Vagina (tissue), 2 donors: ENCODE measurements at regions not wholly inside any gene's neighbourhood (a gene's known extent, or its start where the extent isn't known, plus 50 kb on each side); places are given as distances from the start of the nearest gene placed in this dataset.

ENCODE experiments used
- DNase-seq, 2 donors: peaks; one replicate each; pipeline ENCODE4 v3.0.0-alpha.2; 2017; ENCODE audit errors: extremely low spot score in 2 of 2
- H3K27ac ChIP-seq: fragments of 200-600 bp; sonication (generic); one replicate; pipeline ENCODE4 v1.5.1; 2019
- H3K27me3 ChIP-seq: fragments of 200-600 bp; sonication (generic); one replicate; pipeline ENCODE4 v1.5.1; 2019
- H3K36me3 ChIP-seq, 2 donors: fragments of 200-600 bp; sonication (generic); one replicate each; pipeline ENCODE4 v1.5.1; 2017 to 2019
- H3K4me1 ChIP-seq: fragments of 200-600 bp; sonication (generic); one replicate; pipeline ENCODE4 v1.5.1; 2019
- H3K4me3 ChIP-seq, 2 donors: fragments of 200-600 bp; sonication (generic); 1 replicate in 1 of 2; 2 replicates in 1 of 2; pipeline ENCODE4 v1.5.1; 2016 to 2019
- H3K9me3 ChIP-seq: fragments of 200-600 bp; sonication (generic); one replicate; pipeline ENCODE4 v1.5.1; 2019
- POLR2A ChIP-seq, 2 donors: fragments of 450-650 bp; IDR thresholded peaks; one replicate each; pipeline ENCODE4 v1.6.1; 2017; ENCODE audit warnings: antibody characterized with exemption in 2 of 2, mild to moderate bottlenecking in 2 of 2, moderate library complexity in 2 of 2
- POLR2AphosphoS5 ChIP-seq, 2 donors: sonication (generic); formaldehyde crosslinking; IDR thresholded peaks; one replicate each; pipeline ENCODE4 v1.9.0; 2017; ENCODE audit warnings: antibody characterized with exemption in 2 of 2, mild to moderate bottlenecking in 2 of 2, low read depth in 1 of 2; ENCODE audit not compliant: insufficient read depth in 1 of 2
- intact Hi-C: fragments of 100-400 bp; cut with DNase I; formaldehyde crosslinking; loops from one replicate; pipeline ENCODE4 v1.15.1; 2023
- TF ChIP-seq, protein P1 (sequence below), 3 experiments: fragments of 450-650 bp in 2 of 3; fragments of 200-600 bp in 1 of 3; sonication (generic) in 1 of 3; IDR thresholded peaks; one replicate each; pipeline ENCODE4 v1.5.1; 2017 to 2019; ENCODE audit warnings: antibody characterized with exemption in 3 of 3, mild to moderate bottlenecking in 2 of 3, moderate library complexity in 2 of 3

DNA sequence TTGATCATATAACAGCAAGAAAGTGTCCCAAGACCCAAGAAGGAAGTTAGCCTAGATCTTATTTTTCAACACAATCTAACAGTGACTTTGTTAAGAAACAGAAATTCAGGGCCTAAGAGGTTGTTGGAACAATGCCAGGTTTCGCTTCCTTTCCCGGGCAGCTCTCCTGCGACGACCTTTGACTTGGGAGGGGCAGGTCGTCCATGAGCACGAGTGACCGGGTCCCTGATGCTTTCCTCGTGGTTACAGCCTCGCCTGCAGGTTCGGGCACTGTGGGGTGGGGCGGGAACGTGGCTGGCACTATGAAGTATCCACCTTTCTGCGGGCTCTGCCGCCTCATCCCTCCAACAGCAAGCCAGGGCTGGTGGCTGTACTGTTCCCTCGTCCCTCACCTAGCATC, 90.1 kb upstream of the RGMA start:
- H3K36me3 ChIP-seq, result no peaks in the 10 kb centered on the region
- no peaks in the 10 kb centered on the region for H3K27me3 ChIP-seq
- H3K4me1 ChIP-seq, result peaks cover 9% of the 10 kb centered on the region
- H3K9me3 ChIP-seq, result no peaks in the 10 kb centered on the region
- no peak overlapping the region for H3K4me3 ChIP-seq
- DNase-seq, result no peak
- intact Hi-C loops, result no loop called here
- TF ChIP-seq POLR2AphosphoS5 (IDR thresholded peaks at IDR 0.05; ENCODE audit: insufficient read depth in 1 of 2, low read depth in 1 of 2) (no peak), POLR2A (IDR thresholded peaks at IDR 0.05) (no peak)
- TF ChIP-seq, protein P1, sequence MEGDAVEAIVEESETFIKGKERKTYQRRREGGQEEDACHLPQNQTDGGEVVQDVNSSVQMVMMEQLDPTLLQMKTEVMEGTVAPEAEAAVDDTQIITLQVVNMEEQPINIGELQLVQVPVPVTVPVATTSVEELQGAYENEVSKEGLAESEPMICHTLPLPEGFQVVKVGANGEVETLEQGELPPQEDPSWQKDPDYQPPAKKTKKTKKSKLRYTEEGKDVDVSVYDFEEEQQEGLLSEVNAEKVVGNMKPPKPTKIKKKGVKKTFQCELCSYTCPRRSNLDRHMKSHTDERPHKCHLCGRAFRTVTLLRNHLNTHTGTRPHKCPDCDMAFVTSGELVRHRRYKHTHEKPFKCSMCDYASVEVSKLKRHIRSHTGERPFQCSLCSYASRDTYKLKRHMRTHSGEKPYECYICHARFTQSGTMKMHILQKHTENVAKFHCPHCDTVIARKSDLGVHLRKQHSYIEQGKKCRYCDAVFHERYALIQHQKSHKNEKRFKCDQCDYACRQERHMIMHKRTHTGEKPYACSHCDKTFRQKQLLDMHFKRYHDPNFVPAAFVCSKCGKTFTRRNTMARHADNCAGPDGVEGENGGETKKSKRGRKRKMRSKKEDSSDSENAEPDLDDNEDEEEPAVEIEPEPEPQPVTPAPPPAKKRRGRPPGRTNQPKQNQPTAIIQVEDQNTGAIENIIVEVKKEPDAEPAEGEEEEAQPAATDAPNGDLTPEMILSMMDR (IDR thresholded peaks at IDR 0.05), result no peak
- no peak overlapping the region for H3K27ac ChIP-seq

DNA sequence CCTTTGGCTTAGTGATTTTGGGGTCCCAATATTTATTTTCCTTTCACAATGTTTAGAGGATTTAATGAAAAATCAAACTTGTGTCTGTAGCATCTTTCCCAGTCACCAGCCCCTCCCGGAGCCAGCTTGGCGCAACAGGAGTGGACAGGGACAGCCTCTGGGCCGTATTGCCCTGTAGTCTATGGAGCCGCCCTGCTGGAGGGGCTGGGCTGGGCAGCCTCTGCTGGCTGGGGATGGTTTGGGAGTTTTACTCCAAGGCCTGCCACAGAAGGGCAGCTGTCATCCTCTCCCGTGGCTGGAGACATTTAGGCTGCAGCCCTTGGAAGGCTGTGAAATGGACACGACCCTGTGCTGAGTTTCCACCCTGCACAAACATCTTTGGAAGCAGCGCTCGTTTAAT, 89.4 kb upstream of the RGMA start:
- H3K27me3 ChIP-seq, result no peaks in the 10 kb centered on the region
- no peak overlapping the region for H3K4me3 ChIP-seq
- no peaks in the 10 kb centered on the region for H3K9me3 ChIP-seq
- intact Hi-C loops, result no loop called here
- H3K27ac ChIP-seq, result no peak overlapping the region
- no peaks in the 10 kb centered on the region for H3K36me3 ChIP-seq
- TF ChIP-seq POLR2AphosphoS5 (IDR thresholded peaks at IDR 0.05; ENCODE audit: insufficient read depth in 1 of 2, low read depth in 1 of 2) (no peak), POLR2A (IDR thresholded peaks at IDR 0.05) (no peak)
- TF ChIP-seq, protein P1 (IDR thresholded peaks at IDR 0.05), result no peak
- H3K4me1 ChIP-seq, result peaks cover 9% of the 10 kb centered on the region
- DNase-seq, result no peak

DNA sequence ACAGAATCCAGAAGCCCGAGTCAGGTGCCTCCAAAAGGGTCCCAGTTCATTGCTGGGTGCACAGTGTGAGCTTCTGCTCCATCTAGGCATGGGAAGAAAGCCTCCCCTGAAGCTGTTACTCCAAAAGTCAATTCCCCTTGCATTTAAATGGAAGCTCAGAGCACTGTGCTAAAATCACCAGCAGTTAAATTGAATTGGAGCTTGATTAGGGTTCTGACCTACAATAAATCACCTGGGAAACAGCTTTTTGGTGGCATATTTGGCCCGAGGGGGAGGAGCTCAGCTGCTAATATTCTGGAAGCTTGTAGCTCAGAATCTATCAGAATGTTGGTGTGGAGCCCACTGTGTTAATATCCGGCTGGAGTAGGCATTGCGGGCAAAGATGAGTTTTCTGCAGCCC, 87.1 kb upstream of the RGMA start:
- Histone ChIP-seq H3K36me3 (no peaks in the 10 kb centered on the region), H3K9me3 (no peaks in the 10 kb centered on the region), H3K27me3 (no peaks in the 10 kb centered on the region), H3K27ac (no peak overlapping the region), H3K4me1 (peaks cover 9% of the 10 kb centered on the region), H3K4me3 (no peak overlapping the region)
- no peak for TF ChIP-seq POLR2AphosphoS5 (IDR thresholded peaks at IDR 0.05; ENCODE audit: insufficient read depth in 1 of 2, low read depth in 1 of 2)
- TF ChIP-seq, protein P1 (IDR thresholded peaks at IDR 0.05), result no peak
- no peak for TF ChIP-seq POLR2A (IDR thresholded peaks at IDR 0.05)
- DNase-seq, result no peak
- intact Hi-C loops, result no loop called here

DNA sequence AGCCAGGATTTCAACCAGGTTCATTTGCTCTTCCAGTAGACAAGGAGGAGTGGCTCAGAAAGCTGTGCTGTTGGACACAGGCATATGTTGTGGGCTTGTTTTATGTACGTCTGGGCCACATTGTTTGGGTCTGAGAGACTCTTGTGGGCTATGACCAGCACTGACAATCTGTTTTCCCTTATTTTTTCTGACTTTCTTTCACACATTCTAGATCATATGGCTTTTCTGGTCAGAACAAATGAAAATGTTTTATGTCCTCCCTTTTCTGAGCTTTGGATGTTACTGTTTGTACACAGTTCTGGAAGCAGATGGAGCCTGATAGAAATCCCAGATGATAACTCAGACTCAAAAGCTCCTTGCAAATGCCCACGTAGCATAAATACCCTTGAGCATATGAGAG, 85.8 kb upstream of the RGMA start:
- TF ChIP-seq, protein P1 (IDR thresholded peaks at IDR 0.05), result no peak
- TF ChIP-seq POLR2AphosphoS5 (IDR thresholded peaks at IDR 0.05; ENCODE audit: insufficient read depth in 1 of 2, low read depth in 1 of 2), result no peak
- no peak for TF ChIP-seq POLR2A (IDR thresholded peaks at IDR 0.05)
- Histone ChIP-seq H3K4me1 (peaks cover 9% of the 10 kb centered on the region), H3K36me3 (no peaks in the 10 kb centered on the region), H3K9me3 (no peaks in the 10 kb centered on the region), H3K27ac (no peak overlapping the region), H3K4me3 (no peak overlapping the region), H3K27me3 (no peaks in the 10 kb centered on the region)
- intact Hi-C loops, result no loop called here
- DNase-seq, result no peak

DNA sequence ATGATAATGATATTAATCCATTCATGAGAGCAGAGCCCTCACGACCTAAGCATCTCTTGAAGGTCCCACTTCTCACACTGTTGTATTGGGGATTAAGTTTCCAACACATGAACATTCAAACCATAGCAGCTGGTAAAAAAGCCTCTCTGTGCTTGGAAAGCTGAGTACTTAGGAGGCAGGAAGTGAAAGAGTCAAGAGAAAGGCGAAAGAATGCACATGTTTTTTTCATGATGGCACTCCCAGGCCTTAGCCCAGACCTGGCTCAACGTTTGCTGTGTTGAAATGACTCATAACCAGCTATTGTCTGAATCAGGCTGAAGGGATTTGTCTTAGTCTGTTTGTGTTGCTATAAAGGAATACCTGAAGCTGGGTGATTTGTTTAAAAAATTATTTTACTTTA, 84.4 kb upstream of the RGMA start:
- Histone ChIP-seq H3K27ac (no peak overlapping the region), H3K27me3 (no peaks in the 10 kb centered on the region), H3K9me3 (no peaks in the 10 kb centered on the region), H3K4me1 (peaks cover under 1% of the 10 kb centered on the region), H3K4me3 (no peak overlapping the region), H3K36me3 (no peaks in the 10 kb centered on the region)
- TF ChIP-seq, protein P1 (IDR thresholded peaks at IDR 0.05), result no peak
- TF ChIP-seq POLR2AphosphoS5 (IDR thresholded peaks at IDR 0.05; ENCODE audit: insufficient read depth in 1 of 2, low read depth in 1 of 2), result no peak
- intact Hi-C loops, result no loop called here
- DNase-seq, result no peak
